Neural cell (in vitro differentiated cells): ENCODE measurements at regions not wholly inside any gene's neighbourhood (a gene's known extent, or its start where the extent isn't known, plus 50 kb on each side); places are given as distances from the start of the nearest gene placed in this dataset.

Experiments
- CTCF ChIP-seq: fragments of 450-650 bp; IDR thresholded peaks from 2 replicates; pipeline ENCODE4 v1.5.1; 2014; ENCODE audit warnings: antibody characterized with exemption, mild to moderate bottlenecking, moderate library complexity; ENCODE audit not compliant: poor library complexity, severe bottlenecking
- EP300 ChIP-seq: fragments of 450-650 bp; conservative IDR thresholded peaks from 2 replicates; pipeline ENCODE4 v1.6.1; 2014; ENCODE audit warnings: antibody characterized with exemption, mild to moderate bottlenecking, moderate library complexity; ENCODE audit not compliant: poor library complexity, severe bottlenecking
- EZH2 ChIP-seq: fragments of 200-600, 300-800 bp; shearing (Covaris generic), sonication (generic); IDR thresholded peaks from 2 replicates; pipeline ENCODE4 v1.6.1; 2014; ENCODE audit warnings: antibody characterized with exemption, low read length, borderline replicate concordance, mild to moderate bottlenecking; ENCODE audit not compliant: insufficient read depth, poor library complexity, severe bottlenecking
- POLR2AphosphoS5 ChIP-seq: IDR thresholded peaks from 2 replicates; pipeline ENCODE4 v1.6.1; 2012
- RAD21 ChIP-seq: fragments of 450-650 bp; conservative IDR thresholded peaks from 2 replicates; pipeline ENCODE4 v1.6.1; 2014; ENCODE audit warnings: antibody characterized with exemption, mild to moderate bottlenecking, moderate library complexity
- REST ChIP-seq: IDR thresholded peaks from 2 replicates; pipeline ENCODE4 v1.6.1; 2012; ENCODE audit warnings: borderline replicate concordance
- SMC3 ChIP-seq: fragments of 450-650 bp; conservative IDR thresholded peaks from 2 replicates; pipeline ENCODE4 v1.6.1; 2014; ENCODE audit warnings: antibody characterized with exemption, mild to moderate bottlenecking, moderate library complexity; ENCODE audit not compliant: poor library complexity
- TAF1 ChIP-seq: IDR thresholded peaks from 2 replicates; pipeline ENCODE4 v1.6.1; 2012; ENCODE audit warnings: low read depth

GRCh38 chr20:51312480-51312783 lies 230.1 kb downstream of the NFATC2 start:
- TF ChIP-seq CTCF = no peak
- no peak for TF ChIP-seq RAD21
- no peak for TF ChIP-seq REST
- TF ChIP-seq EP300 = no peak
- no peak for TF ChIP-seq POLR2AphosphoS5
- no peak for TF ChIP-seq EZH2
- TF ChIP-seq SMC3 = no peak
- TF ChIP-seq TAF1 = no peak
